Stimulated activated CD4-positive, alpha-beta T cell treated with anti-CD3 and anti-CD28 coated beads, Interleukin-12 subunit alpha, Interleukin-12 subunit beta, amount 100 ng/mL, for 48 hours (primary cell): ENCODE measurements at regions not wholly inside any gene's neighbourhood (a gene's known extent, or its start where the extent isn't known, plus 50 kb on each side); places are given as distances from the start of the nearest gene placed in this dataset.

Source experiments
- DNase-seq, 3 donors: peaks; one replicate each; pipeline ENCODE4 v3.0.0-alpha.2; 2020; ENCODE audit warnings: low read depth in 2 of 3, low spot score in 1 of 3

DNA sequence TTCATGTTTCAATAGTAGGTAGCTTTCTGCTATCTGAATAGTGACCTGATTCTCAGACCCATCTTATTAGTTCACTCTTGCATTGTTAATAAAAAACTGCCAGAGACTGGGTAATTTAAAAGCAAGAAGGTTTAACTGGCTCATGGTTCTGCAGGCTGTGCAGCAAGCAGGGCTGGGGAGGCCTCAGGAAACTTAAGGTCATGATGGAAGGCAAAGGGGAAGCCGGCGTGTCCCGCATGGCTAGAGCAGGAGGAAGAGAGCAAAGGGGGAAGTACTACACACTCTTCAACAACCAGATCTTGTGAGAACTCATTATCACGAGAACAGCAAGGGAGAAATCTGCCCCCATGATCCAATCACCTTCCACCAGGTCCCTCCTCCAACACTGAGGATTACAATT, 185.2 kb upstream of the PITRM1 start:
- no peak for DNase-seq

DNA sequence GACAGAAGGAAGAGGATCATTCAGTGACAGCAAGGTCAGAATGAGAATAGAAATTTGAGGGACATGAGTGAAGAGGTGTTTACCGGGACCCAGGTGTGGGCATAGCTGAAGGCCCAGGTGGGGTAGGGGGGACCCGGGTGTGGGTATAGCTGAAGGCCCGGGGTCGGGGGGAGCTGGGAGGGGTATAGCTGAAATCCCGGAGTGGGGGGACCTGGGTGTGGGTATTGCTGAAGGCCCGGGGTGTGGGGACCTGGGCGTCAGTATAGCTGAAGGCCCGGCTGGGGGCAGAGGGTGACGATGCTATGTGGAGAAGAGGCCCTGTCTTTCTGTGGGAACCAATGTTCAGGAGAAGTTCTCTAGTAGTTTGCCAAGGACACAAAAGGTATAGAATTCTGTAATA, 183.0 kb upstream of the PITRM1 start:
- DNase-seq: no peak

DNA sequence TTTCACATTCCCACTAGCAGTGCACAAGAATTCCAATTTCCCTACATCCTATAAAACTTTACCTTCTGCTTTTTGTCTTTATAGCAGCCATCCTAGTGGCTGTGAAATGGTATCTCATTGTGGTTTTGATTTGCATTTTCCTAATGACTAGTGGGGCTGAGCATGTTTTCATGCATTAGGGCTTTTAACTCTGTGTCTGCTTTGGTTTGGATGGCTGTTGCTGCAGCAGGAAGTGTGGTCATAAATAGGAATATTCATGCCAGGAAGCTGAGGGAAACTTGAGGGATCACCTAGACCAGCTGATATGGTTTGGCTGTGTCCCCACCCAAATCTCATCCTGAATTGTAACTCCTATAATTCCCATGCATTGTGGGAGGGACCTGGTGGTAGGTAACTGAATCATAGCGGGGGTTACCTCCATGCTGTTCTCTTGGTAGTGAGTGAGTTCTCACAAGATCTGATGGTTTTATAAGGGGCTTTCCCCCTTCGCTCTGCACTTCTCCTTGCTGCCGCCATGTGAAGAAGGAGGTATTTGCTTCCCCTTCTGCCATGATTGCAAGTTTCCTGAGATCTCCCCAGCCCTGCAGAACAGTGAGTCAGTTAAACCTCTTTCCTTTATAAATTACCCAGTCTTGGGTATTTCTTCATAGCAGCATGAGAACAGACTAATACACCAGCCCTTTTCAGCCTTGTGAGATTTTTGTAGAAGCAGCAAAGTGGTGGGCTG, 181.8 kb upstream of the PITRM1 start:
- DNase-seq: no peak

DNA sequence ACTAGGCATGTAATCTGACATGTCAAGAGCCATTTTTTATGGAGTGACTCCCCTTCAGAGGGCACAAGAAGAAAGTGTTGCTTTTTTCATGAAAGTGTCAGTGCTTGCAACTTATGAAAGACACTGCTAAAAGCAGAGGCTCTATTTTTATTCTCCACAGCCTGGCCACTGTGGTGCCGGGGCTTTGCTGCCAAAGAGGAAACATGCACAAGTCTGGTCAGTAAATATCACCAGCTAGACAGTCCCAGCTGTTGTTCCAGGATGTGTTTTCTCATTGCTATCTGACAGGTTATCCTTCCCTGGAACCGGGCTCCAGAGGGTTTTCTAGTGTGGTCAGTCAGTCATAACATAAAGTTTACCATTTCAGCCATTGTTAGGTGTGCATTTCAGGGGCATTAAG, 180.7 kb upstream of the PITRM1 start:
- no peak for DNase-seq

DNA sequence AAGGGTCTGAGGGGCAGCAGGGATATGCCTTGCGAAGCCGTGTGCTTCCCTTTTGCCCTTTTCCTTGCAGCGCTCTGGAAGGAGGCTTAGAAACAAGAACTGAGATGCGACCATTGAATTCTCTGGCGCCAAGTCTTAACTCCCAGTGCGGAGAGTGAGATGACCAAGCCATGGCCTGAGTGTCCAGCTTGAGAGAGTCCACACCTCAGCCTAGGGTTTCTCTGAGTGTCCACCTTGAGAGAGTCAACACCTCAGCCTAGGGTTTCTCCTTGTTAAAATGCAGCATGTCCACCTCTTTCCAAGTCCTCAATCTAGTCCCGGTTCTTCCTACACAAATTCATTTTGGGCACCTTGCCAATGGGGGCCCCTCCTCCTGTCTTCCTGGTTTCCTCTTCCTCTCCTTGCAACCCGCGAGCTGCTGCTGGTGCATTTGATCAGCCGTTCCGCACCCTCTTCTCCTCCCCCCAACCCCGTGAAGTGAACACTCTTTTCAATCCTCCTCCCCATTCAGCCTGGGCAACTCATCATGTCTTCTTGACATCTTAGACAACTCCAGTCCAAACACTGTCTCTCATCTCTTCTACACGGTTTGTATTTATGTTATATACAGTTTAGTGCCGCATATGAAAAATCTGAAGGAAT, 178.2 kb upstream of the PITRM1 start:
- DNase-seq: no peak

DNA sequence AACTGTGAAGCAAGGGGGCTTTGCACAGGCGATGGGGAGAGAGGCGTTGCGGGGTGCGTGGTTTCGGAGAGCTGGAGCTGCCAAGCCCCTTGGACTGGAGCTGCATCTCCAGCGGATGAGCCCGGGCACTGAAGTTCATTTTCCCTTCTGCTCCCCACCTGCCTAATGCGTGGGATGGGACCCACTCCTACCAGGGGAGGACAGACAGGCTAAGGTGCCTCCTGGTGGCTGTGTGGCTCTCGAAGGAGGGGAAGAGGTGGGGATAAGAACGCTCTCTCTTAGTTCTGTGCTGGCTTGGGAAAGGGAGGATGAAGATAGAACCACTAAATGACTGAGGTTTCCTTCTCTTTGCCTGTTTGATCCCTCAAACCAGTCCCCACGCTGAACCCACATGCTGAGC, 177.6 kb upstream of the PITRM1 start:
- no peak for DNase-seq

DNA sequence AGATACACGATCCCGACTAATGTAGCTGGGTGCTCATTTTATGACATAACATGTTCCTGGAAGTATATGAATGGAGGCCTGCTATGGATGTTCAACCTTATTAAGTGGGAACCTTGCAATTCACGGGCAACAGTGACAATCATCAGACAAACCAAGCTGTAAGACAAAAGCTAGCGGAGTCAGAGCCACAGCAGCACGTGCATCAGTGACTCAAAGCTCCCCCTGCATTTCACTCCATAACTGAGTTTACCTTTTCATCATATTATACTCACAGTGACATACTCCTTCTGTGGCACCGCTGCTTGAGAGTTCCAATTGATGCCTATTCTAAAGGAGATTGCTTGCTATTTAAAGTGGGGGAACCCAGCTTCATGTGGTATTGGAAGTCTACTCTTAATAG, 176.0 kb upstream of the PITRM1 start:
- no peak for DNase-seq

DNA sequence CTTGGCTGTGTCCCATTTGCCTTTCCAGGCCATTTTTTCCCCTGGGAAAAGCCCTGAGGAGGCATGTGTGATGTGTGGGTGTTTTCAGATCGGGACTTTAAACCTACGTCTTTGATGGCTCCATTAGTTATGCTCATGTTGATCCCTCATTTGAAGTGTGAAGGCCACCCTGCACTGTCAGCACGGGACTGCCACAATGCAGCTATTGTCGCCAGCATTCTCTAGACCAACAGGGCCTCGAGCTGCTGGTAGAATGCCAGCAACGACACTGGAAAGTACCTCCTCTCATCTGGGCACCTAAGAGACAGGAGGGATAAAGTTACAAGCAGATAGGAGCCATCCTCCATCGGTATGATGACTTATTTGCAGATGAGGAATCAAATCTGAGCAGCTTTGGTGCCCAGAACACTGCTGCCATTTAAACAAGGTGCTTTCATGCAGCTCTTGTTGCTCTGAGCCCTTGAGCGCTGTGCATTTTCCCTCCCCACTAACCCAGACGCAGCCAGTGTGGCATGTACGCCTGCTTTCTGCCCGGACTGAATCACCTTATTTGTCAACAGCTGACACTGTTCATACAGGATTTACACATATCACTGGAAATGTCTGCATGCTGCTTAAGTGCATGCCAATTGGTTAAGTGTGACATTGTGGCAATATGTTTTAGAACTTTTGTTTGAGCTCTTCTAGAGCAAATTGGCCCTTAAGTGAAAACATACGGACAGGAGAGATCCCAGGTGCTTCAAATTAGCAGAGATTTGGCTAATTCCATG, 175.0 kb upstream of the PITRM1 start:
- no peak for DNase-seq

DNA sequence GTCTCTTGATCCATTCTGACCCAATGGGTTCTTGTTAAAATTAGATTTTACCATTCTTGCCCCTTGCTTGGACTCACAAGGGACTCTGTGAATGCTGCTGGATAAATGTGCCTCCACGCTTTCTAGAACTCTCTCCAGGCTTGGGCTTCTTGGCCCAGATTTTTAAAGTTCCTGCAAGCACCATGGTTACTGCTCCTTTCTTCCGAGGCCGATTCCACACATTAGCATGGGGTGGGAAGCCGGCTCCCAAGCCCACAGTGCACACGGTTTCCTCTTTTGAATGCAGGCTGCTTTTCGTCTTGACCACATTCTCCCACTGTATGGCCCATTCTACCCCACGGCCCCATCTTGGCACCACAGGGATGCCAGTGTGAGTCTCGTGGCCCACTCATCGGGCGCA, 174.3 kb upstream of the PITRM1 start:
- DNase-seq: no peak

DNA sequence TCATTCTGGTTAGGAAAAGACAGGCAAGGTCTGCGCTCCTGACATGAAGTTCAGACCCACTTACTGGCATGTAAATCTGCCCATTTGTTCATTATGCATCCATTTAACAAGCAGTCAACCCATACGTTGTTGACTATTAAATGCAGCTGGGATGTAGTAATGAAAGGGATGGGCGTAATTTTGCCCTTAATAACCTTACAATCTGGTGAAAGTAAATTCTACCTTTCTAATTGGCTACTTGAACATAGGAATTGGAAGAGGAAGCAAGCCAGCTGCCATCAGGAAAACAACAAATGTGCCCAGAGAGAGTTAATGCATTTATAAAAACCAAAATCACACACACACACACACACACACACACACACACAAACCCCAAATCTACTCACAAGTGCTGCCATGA, 170.2 kb upstream of the PITRM1 start:
- no peak for DNase-seq

DNA sequence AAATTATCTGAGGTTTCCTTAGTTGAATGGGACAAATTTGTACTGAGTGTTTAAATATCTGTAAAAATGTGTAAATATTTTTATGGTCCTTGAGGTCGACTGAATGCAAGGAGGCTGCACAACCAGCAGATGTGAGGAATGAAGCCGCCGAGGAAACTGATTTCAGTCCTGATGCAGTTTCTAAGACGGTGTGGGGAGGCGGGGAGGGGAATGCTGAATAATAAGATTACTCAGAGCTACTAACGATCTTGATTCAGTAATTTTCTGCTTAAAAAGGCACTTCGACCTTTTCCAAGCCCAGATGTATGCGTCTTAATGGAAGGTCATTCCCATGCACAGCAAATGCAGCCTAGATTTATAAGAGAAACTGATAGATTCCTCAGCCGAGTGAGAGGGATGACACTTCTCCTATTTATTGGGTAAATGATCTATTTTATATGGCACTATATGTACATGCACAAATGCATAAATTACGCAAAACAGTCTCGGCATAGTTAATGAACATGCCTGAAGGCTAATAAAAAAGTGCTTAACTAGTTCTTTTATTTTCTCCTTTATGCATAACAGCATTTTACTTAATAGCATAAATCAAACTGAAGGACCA, 167.6 kb upstream of the PITRM1 start:
- DNase-seq: no peak

DNA sequence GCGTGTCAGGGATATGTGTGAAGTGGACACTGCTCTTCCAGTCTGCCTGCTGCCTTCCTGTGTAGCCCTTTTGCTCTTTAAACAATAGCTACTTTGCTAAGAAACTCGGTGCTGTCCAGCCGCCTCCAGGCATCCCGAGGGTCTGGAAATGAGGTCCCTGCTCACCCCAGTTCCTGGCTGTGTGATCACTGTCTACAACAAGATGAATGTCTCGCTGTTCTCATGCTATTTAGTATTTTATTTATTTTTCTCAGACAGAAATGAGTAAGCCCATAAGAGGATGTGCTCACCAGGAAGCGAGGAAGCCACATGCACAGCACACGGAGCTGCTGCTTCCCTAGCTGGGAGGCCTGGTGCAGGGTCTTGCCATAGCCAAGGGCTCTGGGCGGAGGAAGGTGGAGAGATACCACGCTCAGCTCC, 167.0 kb upstream of the PITRM1 start:
- DNase-seq: no peak

DNA sequence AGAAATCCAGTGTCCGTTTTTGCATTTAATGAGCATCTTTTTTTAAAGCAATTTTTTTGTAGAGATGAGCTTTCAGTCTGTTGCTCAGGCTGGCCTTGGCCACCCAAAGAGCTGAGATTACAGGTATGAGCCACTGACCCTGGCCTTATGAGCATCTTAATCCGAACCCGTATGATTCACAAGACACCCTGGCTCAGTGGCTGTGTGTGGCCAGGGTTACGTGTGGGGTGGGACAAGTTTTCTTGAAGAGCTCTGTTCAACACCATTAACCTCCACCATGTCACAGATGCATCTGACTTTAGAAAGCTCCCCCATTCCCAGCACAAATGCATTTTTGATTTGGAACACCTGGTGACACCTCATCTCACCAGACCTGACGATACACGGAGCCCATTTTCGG, 166.5 kb upstream of the PITRM1 start:
- DNase-seq: no peak

DNA sequence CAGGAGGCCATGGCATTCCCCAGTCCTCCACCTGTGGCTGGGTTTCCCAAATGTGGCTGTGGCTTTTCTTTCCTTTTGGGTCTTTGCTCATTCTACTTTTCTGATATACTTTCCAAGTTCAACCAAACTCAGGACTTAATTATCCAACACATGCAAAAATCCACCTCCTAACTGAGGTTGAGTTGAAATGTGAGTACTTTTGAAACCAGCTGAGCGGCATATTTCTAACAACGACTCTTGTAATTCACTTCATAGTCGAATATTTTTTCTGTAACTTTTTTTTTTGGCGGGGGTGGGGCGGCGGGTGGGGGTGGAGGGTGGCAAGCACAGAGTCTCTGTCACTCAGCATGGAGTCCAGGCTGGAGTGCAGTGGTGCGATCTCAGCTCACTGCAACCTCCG, 165.2 kb upstream of the PITRM1 start:
- no peak for DNase-seq

DNA sequence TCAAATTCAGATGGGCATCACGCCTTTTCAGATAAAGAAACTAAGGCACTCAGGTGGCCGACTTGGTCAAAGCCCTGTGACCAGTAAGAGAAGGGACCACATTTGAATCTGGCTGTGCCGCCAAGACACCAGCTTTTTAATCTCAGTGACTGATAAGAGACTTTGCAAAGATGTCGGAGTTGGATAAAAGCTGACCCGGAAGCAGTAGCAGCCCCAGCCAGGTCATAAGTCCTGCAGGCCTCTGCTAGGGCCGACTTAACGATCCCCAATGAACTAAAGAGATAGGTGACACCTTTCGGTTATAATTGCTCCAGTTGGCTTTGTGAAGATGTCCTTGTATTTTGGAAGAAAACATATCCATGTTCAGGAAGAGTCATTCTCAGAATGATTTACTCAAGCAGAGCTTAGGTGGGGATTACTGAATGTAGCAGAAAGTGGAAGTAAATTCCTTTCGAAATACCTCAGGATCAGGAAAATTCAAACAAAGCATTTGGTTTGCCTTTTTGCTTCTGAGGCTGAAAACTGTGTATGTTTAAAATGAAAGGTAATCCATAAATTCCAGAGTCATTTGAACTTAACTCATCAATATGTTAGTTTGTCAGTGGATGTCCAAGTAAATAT, 164.2 kb upstream of the PITRM1 start:
- no peak for DNase-seq

DNA sequence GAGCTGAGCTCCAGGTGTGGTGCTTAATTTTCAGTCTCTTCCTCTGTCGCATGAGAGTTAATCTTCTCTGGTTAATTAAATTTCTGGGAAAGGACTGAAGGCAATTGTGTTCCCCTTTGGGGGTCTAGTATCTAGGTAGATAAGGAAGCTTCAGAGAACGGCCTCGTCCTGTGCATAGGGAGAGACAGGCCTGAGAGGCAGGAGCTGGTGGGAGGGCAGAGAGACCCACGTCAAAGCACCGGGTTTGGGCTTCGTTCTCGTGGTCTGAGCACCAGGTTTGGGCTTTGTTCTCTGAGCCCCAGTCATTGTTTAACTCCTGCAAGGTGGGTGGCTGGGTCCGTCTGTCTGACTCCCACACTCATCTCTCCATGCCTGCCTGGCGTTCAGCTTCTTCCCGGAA, 160.8 kb upstream of the PITRM1 start:
- no peak for DNase-seq

DNA sequence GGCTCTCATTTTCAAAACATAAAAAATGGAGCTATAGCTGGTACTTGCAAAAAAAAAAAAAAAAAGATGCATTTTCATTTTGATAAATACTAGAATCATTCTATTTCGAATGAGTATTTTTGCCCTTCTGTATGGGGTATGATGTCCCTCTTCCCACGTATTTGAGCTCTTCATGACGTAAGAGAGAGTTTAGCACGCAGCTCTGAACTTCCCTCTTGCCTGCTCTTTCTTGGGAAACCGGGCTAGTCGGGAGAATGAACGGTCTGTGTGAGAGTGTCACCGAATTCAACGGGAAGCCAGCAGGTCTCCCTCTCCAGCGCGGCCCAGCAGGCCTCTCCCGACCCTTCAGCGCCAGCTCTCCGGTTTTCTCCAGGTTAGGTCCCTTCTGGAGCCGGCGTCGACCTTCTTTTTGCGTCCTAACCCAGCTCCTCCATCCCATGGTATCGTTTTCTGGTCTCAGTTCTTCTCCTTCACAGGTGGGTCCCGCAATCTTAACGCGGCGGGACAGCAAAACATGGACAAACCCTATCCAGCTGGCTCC, 159.2 kb upstream of the PITRM1 start:
- DNase-seq: no peak

DNA sequence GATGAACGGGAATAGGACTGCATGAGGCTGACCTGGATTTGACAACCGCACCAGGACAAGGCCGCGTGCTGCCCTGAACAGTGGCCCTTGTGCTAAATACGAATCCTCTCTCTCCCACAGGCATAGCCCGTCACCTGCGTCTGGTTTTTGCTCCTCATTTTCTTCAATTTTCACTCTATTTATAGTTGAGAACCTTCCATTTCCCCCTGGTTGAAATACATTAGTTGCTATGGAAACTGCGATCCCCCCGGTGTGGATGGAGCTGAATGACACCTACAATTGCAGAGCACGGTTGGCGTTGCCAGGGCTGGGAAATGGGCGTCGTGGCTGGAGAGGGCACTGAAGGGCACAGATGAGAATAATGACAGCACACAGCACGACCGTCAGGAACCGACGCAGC, 158.6 kb upstream of the PITRM1 start:
- no peak for DNase-seq

DNA sequence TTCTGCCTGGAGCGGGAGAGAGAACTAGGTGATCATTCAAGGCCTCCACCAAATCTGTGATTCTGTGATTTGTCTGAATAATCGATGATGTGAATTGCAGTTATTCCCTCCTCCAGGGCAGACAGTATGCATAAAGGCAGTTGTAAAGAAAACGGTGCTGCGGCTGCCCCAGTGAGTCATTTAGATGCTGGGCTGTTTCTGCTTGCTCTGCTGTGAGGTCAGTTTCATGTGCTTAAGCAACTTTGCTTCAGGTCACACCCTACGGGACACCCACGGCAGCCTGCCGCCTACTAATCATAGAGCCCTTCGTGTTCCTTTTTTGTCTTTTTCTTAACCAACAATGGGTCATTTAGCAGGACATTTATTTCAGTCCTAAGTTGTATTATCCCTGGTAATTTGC, 158.1 kb upstream of the PITRM1 start:
- no peak for DNase-seq

DNA sequence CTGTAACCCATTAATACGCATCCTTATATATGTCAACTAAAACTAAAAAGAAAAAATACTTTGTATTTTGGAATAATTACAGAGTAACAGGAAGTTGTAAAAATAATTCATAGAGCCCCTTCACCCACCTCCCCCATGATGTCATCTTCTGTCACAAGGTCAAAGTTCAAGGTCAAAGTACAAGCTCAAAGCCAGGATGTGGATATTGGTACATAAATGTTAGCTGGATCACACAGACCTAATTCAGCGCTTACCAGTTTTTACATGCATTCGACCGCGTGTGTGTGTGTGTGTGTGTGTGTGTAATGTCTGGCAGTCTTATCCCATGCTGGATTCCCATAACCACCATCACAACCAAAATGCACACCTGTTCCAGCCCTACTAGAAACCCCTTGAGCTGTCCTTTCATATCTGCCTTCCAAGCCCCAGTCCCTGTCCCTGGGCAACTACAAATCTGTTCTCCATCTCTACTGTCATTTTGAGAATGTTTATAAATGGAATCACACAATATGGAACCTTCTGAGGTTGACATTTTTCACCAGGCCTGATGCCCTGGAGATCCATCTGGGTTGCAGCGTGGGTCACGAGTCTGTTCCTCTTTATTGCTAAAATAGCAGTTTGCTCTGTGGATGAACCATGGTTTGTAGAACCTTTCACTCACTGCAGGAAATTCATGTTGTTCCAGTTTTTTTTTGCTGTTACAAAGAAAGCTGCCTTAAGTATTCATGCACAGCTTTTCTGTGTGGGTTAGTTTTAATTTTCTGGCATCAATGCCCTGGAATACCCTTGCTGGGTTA, 153.6 kb upstream of the PITRM1 start:
- no peak for DNase-seq
